Skeletal muscle tissue (tissue), 3 donors: ENCODE measurements at regions not wholly inside any gene's neighbourhood (a gene's known extent, or its start where the extent isn't known, plus 50 kb on each side); places are given as distances from the start of the nearest gene placed in this dataset.

Source experiments
- H3K27ac ChIP-seq: one replicate; pipeline ENCODE4 v1.7.0; 2013; ENCODE audit warnings: mild to moderate bottlenecking, low read depth, low read length, inconsistent platforms
- H3K27me3 ChIP-seq, 3 donors: one replicate each; pipeline ENCODE4 v1.7.0; 2013; ENCODE audit warnings: low read length in 3 of 3; ENCODE audit not compliant: control insufficient read depth in 3 of 3, insufficient read depth in 3 of 3
- H3K36me3 ChIP-seq, 3 donors: one replicate each; pipeline ENCODE4 v1.7.0; 2013; ENCODE audit warnings: low read length in 3 of 3; ENCODE audit not compliant: control insufficient read depth in 3 of 3, insufficient read depth in 3 of 3
- H3K4me1 ChIP-seq, 3 donors: one replicate each; pipeline ENCODE4 v1.7.0; 2013; ENCODE audit warnings: low read length in 3 of 3, mild to moderate bottlenecking in 3 of 3; ENCODE audit not compliant: control insufficient read depth in 3 of 3, insufficient read depth in 3 of 3
- H3K4me3 ChIP-seq, 3 donors: one replicate each; pipeline ENCODE4 v1.7.0; 2013; ENCODE audit warnings: low read length in 3 of 3
- H3K9ac ChIP-seq, 3 donors: one replicate each; pipeline ENCODE4 v1.7.0; 2013; ENCODE audit warnings: low read length in 3 of 3, mild to moderate bottlenecking in 3 of 3, moderate library complexity in 2 of 3, low read depth in 1 of 3
- H3K9me3 ChIP-seq, 3 donors: one replicate each; pipeline ENCODE4 v1.7.0; 2013; ENCODE audit warnings: low read length in 3 of 3; ENCODE audit not compliant: control insufficient read depth in 3 of 3
- donor health status: Osteomylitis.

DNA sequence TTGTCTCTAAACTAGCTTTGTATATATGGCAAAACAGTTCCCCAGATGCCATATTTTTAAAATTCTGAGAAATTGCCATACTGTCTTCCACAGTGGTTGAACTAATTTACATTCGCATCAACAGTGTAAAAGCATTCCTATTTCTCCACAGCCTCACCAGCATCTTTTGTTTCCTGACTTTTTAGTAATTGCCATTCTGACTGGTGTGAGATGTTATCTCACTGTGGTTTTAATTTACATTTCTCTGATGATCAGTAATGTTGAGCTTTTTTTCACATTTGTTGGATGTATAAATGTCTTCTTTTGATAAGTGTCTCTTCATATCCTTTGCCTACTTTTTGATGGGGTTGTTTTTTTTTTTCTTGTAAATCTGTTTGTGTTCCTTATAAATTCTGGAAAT is 1222.7 kb upstream of the CITED2 start:
- Histone ChIP-seq H3K4me1 (no peaks in the 10 kb centered on the region), H3K27ac (no peak overlapping the region), H3K4me3 (no peak overlapping the region), H3K9me3 (no peaks in the 10 kb centered on the region), H3K36me3 (no peaks in the 10 kb centered on the region), H3K27me3 (no peaks in the 10 kb centered on the region), H3K9ac (no peak overlapping the region)

DNA sequence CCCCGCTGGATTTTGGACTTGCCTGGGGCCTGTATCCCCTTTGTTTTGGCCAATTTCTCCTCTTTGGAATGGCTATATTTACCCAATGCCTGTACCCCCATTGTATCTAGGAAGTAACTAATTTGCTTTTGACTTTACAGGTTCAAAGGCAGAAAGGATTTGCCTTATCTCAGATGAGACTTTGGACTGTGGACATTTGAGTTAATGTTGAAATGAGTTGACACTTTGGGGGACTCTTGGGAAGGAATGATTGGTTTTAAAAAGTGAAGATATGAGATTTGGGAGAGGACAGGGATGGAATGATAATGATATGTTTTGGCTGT is 1220.3 kb upstream of the CITED2 start:
- Histone ChIP-seq H3K9ac (no peak overlapping the region), H3K27me3 (no peaks in the 10 kb centered on the region), H3K36me3 (no peaks in the 10 kb centered on the region), H3K4me3 (no peak overlapping the region), H3K9me3 (no peaks in the 10 kb centered on the region), H3K4me1 (no peaks in the 10 kb centered on the region), H3K27ac (no peak overlapping the region)

DNA sequence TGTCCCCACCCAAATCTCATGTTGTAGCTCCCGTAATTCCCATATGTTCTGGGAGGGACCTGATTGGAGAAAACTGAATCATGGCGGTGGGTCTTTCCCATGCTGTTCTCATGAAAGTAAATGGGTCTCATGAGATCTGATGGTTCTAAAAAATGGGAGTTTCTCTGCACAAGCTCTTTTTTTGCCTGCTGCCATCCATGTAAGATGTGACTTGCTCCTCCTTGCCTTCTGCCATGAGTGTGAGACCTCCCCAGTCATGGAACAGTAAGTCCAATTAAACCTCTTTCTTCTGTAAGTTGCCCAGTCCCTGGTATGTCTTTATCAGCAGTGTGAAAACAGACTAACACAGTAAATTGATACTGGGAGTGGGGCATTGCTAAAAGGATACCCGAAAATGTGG is 1218.4 kb upstream of the CITED2 start:
- no peaks in the 10 kb centered on the region for H3K9me3 ChIP-seq
- no peak overlapping the region for H3K9ac ChIP-seq
- H3K27me3 ChIP-seq: no peaks in the 10 kb centered on the region
- no peaks in the 10 kb centered on the region for H3K4me1 ChIP-seq
- no peak overlapping the region for H3K27ac ChIP-seq
- H3K36me3 ChIP-seq: no peaks in the 10 kb centered on the region
- H3K4me3 ChIP-seq: no peak overlapping the region

DNA sequence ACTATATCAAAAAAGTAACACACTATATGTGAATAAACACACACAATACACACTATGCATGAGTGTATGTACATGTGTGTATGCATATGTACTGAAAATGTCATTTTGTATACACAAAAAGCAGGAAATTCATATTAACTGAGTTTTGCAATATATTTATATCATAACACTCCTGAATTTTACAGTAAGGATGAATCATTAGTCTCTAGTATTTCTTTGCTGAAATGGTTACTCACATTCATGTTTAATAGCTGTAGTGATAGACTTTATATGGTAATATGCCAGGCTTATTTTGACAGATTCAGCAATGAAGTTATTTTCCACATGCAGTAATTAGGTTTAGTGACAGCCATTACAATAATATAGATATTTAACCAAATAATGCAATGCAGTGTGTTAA is 1216.2 kb upstream of the CITED2 start:
- Histone ChIP-seq H3K27ac (no peak overlapping the region), H3K36me3 (no peaks in the 10 kb centered on the region), H3K4me3 (no peak overlapping the region), H3K27me3 (no peaks in the 10 kb centered on the region), H3K9me3 (no peaks in the 10 kb centered on the region), H3K9ac (no peak overlapping the region), H3K4me1 (no peaks in the 10 kb centered on the region)

- H3K36me3 ChIP-seq: no peaks in the 10 kb centered on the region
- H3K4me3 ChIP-seq: no peak overlapping the region
- no peaks in the 10 kb centered on the region for H3K27me3 ChIP-seq
- H3K4me1 ChIP-seq: no peaks in the 10 kb centered on the region
- no peak overlapping the region for H3K9ac ChIP-seq
- no peak overlapping the region for H3K27ac ChIP-seq
- H3K9me3 ChIP-seq: no peaks in the 10 kb centered on the region
Measured at GRCh38 chr6:140586426-140587061, 1212.1 kb upstream of the CITED2 start.

GRCh38 chr6:140581601-140582000 is 1207.2 kb upstream of the CITED2 start:
- Histone ChIP-seq H3K9ac (no peak overlapping the region), H3K27me3 (no peaks in the 10 kb centered on the region), H3K4me3 (no peak overlapping the region), H3K9me3 (no peaks in the 10 kb centered on the region), H3K27ac (no peak overlapping the region), H3K4me1 (no peaks in the 10 kb centered on the region), H3K36me3 (no peaks in the 10 kb centered on the region)

GRCh38 chr6:140579918-140580317 is 1205.5 kb upstream of the CITED2 start:
- Histone ChIP-seq H3K4me1 (no peaks in the 10 kb centered on the region), H3K9ac (no peak overlapping the region), H3K27me3 (no peaks in the 10 kb centered on the region), H3K27ac (no peak overlapping the region), H3K4me3 (no peak overlapping the region), H3K36me3 (no peaks in the 10 kb centered on the region), H3K9me3 (no peaks in the 10 kb centered on the region)

DNA sequence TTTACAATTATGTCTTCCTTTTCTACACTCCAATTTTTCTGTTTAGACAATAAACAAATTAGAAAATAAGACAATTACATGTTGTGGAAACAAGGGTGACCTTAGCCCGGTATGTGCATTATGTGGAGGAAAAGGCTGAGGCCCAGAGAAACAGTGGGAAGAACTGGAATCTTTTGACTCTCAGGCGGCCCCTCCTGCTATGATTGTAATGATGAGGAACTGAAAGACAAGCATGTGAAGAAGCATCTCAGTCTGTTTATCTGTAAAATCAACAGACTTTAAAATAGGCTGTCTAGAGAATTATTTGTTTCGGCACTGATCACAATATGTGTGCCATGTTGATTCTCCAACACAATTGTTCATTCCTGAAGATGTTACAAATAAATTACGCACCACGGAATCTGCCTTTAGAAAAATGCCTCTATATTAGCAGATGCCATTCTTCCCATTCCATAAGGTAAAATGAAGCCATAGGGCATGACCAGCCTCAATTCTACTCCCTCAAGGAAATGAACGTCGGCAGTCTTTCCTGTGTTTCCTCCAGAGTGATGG is 1201.6 kb upstream of the CITED2 start:
- H3K36me3 ChIP-seq: no peaks in the 10 kb centered on the region
- H3K27ac ChIP-seq: no peak overlapping the region
- H3K27me3 ChIP-seq: no peaks in the 10 kb centered on the region
- H3K9ac ChIP-seq: no peak overlapping the region
- no peaks in the 10 kb centered on the region for H3K4me1 ChIP-seq
- no peak overlapping the region for H3K4me3 ChIP-seq
- H3K9me3 ChIP-seq: no peaks in the 10 kb centered on the region

GRCh38 chr6:140572867-140573266 is 1198.4 kb upstream of the CITED2 start:
- Histone ChIP-seq H3K9ac (no peak overlapping the region), H3K4me3 (no peak overlapping the region), H3K27me3 (no peaks in the 10 kb centered on the region), H3K27ac (no peak overlapping the region), H3K9me3 (no peaks in the 10 kb centered on the region), H3K4me1 (no peaks in the 10 kb centered on the region), H3K36me3 (no peaks in the 10 kb centered on the region)

- Histone ChIP-seq H3K36me3 (no peaks in the 10 kb centered on the region), H3K27me3 (no peaks in the 10 kb centered on the region), H3K4me1 (no peaks in the 10 kb centered on the region), H3K9me3 (no peaks in the 10 kb centered on the region), H3K9ac (no peak overlapping the region), H3K27ac (no peak overlapping the region), H3K4me3 (no peak overlapping the region)
Measured at GRCh38 chr6:140572129-140572528, 1197.7 kb upstream of the CITED2 start.
